Chondrocyte (in vitro differentiated cells): ENCODE measurements at regions not wholly inside any gene's neighbourhood (a gene's known extent, or its start where the extent isn't known, plus 50 kb on each side); places are given as distances from the start of the nearest gene placed in this dataset.
A peak's percentile ranks its signal among the peaks of the same experiment; 100 is the strongest.

Experiments
- DNase-seq: peaks from one replicate; pipeline ENCODE4 v3.0.0; 2021; ENCODE audit warnings: mixed read lengths, low spot score
- H3K27ac Mint-ChIP-seq: one replicate; pipeline ENCODE4 v1.8.0; 2021; ENCODE audit warnings: mild to moderate bottlenecking, moderate library complexity, mixed read lengths; ENCODE audit not compliant: unreplicated experiment
- H3K27me3 Mint-ChIP-seq: 2 replicates; pipeline ENCODE4 v1.8.0; 2021; ENCODE audit warnings: low read depth, mixed read lengths
- H3K36me3 Mint-ChIP-seq: 2 replicates; pipeline ENCODE4 v1.8.0; 2021; ENCODE audit warnings: low read depth, mixed read lengths
- H3K4me1 Mint-ChIP-seq: 2 replicates; pipeline ENCODE4 v1.8.0; 2021; ENCODE audit warnings: low read depth, mild to moderate bottlenecking, mixed read lengths
- H3K4me3 Mint-ChIP-seq: one replicate; pipeline ENCODE4 v1.8.0; 2021; ENCODE audit warnings: mild to moderate bottlenecking, moderate library complexity, mixed read lengths; ENCODE audit not compliant: unreplicated experiment
- H3K9me3 Mint-ChIP-seq: 2 replicates; pipeline ENCODE4 v1.8.0; 2021; ENCODE audit warnings: low read depth, mixed read lengths
- TF ChIP-seq, protein P1 (sequence below): fragments of 200-600 bp; sonication (generic); IDR thresholded peaks from 2 replicates; pipeline ENCODE4 v1.5.0; 2021; ENCODE audit warnings: antibody characterized with exemption, mild to moderate bottlenecking, moderate library complexity

- H3K4me3 Mint-ChIP-seq: no peak overlapping the region
- no peaks in the 10 kb centered on the region for H3K4me1 Mint-ChIP-seq
- no peak overlapping the region for H3K27ac Mint-ChIP-seq
- TF ChIP-seq, protein P1, sequence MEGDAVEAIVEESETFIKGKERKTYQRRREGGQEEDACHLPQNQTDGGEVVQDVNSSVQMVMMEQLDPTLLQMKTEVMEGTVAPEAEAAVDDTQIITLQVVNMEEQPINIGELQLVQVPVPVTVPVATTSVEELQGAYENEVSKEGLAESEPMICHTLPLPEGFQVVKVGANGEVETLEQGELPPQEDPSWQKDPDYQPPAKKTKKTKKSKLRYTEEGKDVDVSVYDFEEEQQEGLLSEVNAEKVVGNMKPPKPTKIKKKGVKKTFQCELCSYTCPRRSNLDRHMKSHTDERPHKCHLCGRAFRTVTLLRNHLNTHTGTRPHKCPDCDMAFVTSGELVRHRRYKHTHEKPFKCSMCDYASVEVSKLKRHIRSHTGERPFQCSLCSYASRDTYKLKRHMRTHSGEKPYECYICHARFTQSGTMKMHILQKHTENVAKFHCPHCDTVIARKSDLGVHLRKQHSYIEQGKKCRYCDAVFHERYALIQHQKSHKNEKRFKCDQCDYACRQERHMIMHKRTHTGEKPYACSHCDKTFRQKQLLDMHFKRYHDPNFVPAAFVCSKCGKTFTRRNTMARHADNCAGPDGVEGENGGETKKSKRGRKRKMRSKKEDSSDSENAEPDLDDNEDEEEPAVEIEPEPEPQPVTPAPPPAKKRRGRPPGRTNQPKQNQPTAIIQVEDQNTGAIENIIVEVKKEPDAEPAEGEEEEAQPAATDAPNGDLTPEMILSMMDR: no peak
- peaks cover 16% of the 10 kb centered on the region for H3K27me3 Mint-ChIP-seq
- peaks cover 26% of the 10 kb centered on the region for H3K9me3 Mint-ChIP-seq
- H3K36me3 Mint-ChIP-seq: peaks cover 9% of the 10 kb centered on the region
- peak; percentile 68 for DNase-seq
Measured at GRCh38 chr6:170117111-170117972, 173.5 kb downstream of the DLL1 start.

GRCh38 chr6:170116636-170117035 is 174.2 kb downstream of the DLL1 start:
- Mint-ChIP-seq H3K4me1 (no peaks in the 10 kb centered on the region), H3K36me3 (peaks cover 9% of the 10 kb centered on the region), H3K9me3 (peaks cover 23% of the 10 kb centered on the region), H3K27ac (no peak overlapping the region), H3K27me3 (peaks cover 16% of the 10 kb centered on the region), H3K4me3 (no peak overlapping the region)
- TF ChIP-seq, protein P1: no peak
- DNase-seq: peak; percentile 64

DNA sequence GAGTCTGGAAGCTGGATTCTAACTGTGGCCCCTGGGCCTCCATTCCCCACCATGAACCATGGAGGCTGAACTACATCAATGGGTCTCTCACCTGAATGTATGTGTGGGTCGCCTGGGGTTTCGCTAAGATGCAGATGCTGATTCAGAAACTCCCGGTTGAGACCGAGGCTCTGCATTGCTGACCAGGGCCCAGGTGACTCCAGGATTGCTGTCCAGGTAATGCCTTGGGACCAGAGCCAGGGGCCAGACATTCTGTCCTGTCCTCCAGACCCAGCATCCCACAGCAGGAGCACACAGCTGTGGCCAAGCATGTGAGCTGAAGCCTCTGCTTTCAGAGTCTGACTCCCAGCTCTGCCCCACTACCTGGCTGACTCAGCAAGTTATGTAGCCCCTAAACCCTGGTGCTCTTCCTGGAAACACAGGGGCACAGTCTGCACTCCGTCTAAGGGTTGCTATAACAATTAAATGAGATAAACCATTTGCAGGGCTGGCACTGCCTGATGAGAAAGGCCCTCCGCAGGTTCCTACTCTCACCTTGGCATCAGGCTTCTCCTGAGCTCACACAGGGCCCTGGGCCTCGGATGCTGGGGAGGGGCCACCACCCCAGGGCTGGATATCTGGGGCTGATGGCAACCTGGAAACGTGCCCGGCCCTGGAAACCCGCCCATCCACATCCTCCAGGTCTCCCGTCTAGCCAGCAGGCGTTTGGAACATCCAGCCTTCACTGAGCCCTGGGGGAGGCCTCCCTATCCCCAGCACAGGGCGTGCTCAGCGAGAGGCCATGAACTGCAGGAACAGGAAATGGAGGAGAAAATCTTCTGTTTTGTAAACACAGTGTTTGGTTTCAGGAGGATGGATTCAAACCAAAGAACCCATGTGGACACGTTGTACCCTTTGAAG is 175.7 kb downstream of the DLL1 start:
- peak; percentile 77 for DNase-seq
- peaks cover 4% of the 10 kb centered on the region for H3K36me3 Mint-ChIP-seq
- TF ChIP-seq, protein P1: no peak
- peaks cover 16% of the 10 kb centered on the region for H3K27me3 Mint-ChIP-seq
- H3K9me3 Mint-ChIP-seq: peaks cover 10% of the 10 kb centered on the region
- no peaks in the 10 kb centered on the region for H3K4me1 Mint-ChIP-seq
- H3K4me3 Mint-ChIP-seq: no peak overlapping the region
- H3K27ac Mint-ChIP-seq: no peak overlapping the region

DNA sequence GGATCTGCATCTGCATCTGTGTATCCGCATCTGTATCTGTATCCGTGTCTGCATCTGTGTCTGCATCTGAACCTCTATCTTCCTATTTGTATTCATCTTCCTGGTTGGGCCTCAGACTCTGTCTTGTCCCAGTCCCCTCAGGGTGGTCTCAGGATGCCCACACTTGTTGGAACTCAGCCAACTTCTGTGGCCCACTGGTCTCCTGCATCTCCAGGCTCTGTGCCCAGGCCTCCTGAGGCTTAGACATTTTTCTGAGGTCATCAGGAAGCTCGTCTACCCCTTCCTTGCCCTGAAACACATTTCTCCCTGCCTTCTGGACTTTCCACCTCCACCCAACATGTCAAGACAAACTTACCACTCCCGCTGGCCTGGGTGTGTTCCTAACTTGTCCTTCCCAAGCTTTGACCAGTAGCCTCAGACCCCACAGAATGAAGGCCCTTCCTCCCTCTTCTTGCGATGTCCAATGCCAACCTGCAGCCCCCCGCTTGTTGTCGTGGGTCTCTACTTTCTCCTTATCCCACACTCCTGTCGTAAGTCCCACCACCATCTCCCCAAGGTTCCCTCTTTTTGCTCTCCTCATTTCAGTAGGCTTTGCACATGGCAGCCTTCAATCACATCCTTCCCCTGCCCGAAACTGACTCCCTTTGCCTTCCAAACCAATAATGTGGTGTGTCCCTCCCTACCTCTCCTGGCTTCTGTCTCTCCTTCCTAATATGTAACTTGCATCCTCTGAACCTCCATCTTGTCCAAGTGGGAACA is 176.5 kb downstream of the DLL1 start:
- DNase-seq: peak; percentile 54
- Mint-ChIP-seq H3K27ac (no peak overlapping the region), H3K4me3 (no peak overlapping the region), H3K9me3 (peaks cover 3% of the 10 kb centered on the region), H3K27me3 (peaks cover 16% of the 10 kb centered on the region), H3K4me1 (no peaks in the 10 kb centered on the region), H3K36me3 (no peaks in the 10 kb centered on the region)
- TF ChIP-seq, protein P1: no peak

DNA sequence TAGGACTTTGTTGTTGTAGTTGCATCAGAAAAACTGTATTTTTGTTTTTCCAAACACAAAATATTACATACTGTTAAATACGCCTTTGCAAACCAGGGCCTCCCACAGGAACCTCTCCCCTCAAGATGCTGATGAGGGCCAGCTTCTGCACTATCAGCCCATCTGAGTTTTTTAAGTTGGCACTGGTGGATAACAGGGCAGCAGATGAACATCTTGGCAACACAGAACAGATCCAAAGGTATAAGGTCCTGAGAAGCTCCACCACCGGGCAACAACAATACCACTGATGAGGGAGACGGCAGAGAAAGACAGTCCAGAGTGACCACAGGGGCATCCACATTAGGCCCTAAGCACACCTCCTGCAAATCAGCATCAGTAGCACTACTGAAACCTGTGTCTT is 177.7 kb downstream of the DLL1 start:
- DNase-seq: no peak
- H3K27me3 Mint-ChIP-seq: peaks cover 23% of the 10 kb centered on the region
- TF ChIP-seq, protein P1: no peak
- H3K4me1 Mint-ChIP-seq: no peaks in the 10 kb centered on the region
- H3K27ac Mint-ChIP-seq: no peak overlapping the region
- H3K4me3 Mint-ChIP-seq: no peak overlapping the region
- no peaks in the 10 kb centered on the region for H3K9me3 Mint-ChIP-seq
- H3K36me3 Mint-ChIP-seq: no peaks in the 10 kb centered on the region
